IPS-18c (cell line): ENCODE measurements at regions not wholly inside any gene's neighbourhood (a gene's known extent, or its start where the extent isn't known, plus 50 kb on each side); places are given as distances from the start of the nearest gene placed in this dataset.

ENCODE experiments used
- H3K4me3 ChIP-seq: 2 replicates; pipeline ENCODE4 v1.7.0; 2013; ENCODE audit warnings: low read depth, mild to moderate bottlenecking, low read length, moderate library complexity; ENCODE audit not compliant: insufficient read depth
- H3K9me3 ChIP-seq: one replicate; pipeline ENCODE4 v1.6.1; 2013; ENCODE audit warnings: mild to moderate bottlenecking, low read length, moderate library complexity; ENCODE audit not compliant: control insufficient read depth, insufficient read depth

DNA sequence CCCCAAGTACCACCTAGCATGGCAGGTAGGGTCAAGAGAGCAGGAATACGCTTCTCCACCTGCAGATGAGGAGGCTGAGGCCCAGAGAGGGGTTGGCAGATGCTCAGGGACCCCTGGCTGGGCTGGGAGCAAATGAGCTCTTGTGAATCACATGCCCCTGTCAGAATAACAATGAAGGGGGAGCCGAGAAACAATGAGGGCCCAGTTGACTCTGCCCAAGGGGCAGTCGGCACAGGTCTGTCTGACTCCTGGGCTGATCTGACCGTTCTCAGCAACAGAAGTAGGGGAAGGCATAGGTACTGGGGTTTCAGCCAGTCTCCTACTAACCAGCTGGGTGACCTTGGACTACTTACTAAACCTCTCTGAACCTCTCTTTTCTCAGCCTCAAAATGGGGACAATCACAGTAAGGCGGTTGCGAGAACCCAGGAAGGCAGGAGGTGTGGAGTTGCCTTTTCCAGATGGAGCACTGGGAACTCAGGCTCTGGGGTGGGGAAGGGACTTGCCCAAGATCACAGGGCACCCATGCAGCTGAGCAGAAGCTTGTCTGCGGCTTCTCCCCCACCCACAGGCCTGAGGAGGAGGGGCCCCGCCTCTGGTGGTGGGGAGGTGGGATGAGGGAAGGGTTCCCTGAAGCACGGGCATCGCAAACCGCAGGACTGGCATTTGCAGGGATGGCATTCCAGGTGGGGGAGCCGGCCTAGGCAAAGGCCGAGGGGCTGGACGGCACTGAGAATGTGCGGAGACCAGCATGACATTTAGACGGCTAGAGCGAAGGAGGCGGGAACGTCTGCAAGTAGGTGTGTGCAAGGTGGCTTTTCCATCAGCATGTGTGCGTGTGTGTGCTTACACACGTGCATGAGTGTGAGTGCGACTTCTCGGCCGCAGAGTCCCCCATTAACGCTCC is 163.0 kb downstream of the MN1 start:
- Histone ChIP-seq H3K9me3 (no peaks in the 10 kb centered on the region), H3K4me3 (no peak overlapping the region)

DNA sequence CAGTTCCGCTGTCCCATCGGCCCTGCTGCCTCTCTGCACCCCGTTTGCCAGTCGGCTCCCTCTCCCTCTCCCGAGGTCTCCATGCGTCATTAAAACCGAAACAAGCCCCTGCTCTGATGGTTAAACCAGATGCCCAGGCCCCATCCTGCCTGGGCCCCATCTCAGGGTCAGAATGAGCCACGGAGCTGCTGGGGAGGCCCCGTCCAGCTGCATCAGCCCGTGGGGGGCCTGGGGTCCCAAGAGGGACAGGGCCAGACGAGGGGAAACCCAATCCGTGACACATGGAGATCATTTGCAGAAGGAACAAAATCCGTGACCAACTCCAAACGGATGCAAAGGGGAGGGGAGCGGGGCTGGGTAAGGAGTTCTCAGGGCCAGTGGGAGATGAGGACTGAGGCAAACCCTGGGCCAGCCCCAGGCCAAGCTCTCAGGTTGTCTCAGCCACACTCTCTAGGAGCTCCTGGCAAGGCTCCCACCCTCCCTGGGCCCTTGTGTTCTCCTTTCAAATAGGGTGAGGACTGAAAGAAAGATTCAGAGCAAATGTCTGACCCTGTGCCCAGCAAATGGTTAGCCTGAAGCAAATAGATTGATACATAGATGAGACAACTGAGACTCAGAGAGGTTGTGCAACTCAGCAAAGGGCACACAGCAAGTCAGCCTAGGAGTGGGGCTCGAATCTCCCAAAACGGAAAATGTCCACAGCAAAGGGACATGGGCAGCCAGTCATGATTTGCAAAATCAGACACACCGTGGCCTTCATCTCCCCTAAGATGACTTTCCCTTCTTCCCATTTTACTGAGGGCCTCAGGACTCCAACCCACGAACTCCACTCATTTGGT is 162.1 kb downstream of the MN1 start:
- Histone ChIP-seq H3K4me3 (no peak overlapping the region), H3K9me3 (no peaks in the 10 kb centered on the region)

DNA sequence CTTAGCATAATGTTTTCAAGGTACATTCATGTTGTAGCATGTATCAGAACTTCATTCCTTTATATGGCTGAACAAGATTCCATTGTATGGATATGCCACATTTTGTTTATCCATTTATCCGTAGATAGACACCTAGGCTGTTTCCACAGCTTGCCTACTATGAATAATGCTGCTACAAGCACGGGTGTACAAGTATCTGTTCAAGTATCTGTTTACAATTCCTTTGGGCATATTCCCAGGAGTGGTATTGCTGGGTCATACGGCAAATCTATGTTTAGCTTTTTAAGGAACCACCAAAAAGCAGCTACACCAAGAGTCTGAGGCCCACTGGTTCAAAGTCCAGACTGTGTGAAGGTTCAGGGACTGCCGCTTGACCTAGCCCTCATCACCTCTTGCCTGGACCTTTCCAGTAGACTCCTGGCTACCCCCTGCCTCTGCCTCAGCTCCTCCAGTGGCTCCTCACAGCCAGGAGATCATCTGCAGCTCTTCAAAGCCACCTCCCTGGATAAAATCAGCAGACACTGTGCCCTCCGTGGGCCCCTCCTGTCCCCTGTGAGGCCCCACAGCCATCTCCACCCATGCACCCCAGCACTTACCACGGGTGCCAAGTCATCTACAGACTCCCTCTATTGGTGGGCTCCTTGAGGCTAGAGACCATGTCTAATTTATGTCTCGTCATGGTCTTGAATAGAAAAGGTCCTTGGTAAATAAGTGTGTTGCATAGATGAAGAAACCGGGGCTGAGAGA is 160.3 kb downstream of the MN1 start:
- no peak overlapping the region for H3K4me3 ChIP-seq
- no peaks in the 10 kb centered on the region for H3K9me3 ChIP-seq

DNA sequence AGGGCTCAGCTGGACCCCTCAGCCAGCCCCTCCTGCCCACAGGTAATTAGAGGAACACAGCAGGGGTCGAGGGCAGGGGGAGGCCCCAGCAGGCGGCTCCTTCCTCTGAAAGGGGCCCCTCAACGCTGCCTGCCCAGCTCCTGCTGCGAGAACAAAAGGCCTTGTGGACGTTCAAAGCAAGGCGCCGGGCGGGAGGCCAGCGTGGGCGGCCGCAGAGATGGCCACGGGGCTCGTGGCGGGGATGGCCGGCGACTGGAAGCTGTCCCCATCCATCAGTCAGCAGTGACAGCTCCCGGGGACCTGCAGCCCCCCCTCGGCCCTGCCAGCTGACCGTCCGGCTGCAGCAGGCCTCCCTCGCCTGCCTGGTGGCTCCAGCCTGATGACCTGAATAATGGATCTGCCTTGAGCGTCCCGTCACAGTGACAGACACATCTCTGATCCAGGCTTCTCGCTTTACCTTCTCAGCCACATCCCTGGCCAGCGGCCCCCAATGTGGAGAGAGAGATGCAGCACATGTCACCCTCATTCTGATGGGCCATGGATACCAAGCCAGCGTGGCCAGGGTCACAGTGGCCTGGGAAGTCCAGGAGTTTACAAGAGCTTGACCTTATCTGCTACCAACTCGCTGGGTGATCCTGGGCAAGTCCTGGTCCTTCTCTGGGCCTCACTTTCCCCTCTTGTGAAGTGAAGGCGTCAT is 159.3 kb downstream of the MN1 start:
- no peak overlapping the region for H3K4me3 ChIP-seq
- H3K9me3 ChIP-seq: no peaks in the 10 kb centered on the region

DNA sequence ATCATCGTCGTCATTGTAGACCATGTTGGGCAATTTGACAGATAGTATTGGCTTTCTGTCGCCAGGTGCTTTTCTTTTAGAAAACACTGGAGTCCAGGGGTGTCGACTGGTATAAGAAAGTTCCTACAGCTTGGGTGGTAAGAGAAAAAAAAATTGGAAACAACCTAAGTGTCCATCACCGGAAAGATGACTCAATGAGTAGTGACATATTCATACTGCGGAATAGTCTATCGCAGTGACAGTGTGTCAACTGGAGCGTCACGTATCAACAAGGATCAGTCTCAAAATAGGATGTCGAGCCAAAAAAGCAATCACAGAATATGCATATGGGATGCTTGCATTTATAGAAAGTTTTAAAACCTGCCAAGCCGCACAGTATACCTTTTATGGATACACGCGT is 157.6 kb downstream of the MN1 start:
- no peak overlapping the region for H3K4me3 ChIP-seq
- no peaks in the 10 kb centered on the region for H3K9me3 ChIP-seq

DNA sequence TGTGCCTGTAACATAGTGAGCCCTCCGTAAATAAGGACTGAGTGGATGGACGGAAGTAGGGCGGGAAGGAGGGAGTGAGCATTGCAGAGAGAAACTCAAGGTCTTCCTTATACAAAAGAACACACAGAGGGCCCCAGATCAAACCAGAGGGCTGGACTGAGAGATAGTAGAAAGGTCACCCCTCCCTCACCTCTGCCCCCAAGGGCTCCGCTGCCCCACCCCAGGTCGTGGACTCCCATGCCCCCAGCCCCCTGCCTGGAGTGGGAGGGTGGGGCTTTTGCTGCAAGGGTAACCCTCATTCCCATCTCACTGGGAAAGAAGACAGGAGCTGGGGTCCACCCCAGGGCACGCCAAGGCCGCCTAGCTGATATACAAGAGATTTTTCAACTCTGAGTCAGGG is 157.0 kb downstream of the MN1 start:
- H3K4me3 ChIP-seq: no peak overlapping the region
- H3K9me3 ChIP-seq: no peaks in the 10 kb centered on the region

DNA sequence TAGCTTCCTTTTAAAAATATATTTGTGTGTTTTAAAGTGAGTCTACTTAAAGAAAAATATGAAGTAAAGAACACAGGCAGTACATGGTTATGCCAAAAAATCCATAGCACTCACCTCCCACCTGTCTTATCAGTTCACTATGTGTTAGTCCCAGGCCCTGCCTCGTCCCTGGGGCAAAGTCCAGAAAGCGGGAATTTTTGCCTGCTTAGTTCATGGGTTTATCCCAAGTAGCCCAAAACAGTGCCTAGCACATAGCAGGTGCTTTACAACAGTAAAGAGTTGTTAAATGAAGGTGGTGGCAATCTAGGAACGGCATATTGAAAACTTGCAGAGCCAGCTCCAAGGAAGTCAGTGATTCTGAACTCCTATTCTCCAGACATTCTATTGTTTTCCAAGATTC is 154.0 kb downstream of the MN1 start:
- no peaks in the 10 kb centered on the region for H3K9me3 ChIP-seq
- H3K4me3 ChIP-seq: no peak overlapping the region

DNA sequence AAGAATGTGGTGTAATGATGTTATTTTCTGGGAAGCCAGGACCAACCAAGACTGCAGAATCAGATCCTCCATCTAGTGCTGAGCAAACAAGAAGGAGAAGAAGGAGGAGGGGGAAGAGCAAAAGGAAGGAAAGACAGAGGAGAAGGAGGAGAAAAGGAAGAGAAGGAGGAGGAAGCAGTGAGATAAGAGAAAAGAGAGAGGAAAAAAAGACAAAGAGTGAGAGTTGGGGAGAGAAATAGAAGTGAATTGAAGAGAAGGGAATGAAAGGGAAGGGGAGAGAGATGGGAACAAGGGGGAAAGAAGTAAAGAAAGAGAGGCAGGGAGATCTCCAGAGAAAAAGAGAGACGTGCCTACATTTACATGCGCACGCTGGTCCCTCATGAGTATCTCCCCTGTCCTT is 153.5 kb downstream of the MN1 start:
- Histone ChIP-seq H3K9me3 (no peaks in the 10 kb centered on the region), H3K4me3 (no peak overlapping the region)

DNA sequence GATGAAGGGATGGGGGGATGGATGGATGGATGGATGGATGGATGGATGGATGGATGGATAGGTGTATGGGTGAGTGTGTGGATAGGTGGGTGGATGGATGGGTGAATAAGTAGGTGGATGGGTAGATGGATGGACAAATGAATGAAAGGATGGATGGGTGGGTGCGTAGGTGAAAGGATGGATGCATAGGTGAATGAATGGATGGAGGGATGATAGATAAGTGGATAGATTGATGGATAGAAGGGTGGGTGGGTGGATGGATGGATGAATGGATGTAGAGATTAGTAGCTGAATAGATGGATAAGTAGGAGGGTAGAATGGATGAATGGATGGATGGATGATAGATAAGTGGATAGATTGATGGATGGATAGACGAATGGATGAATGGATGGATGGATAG is 152.7 kb downstream of the MN1 start:
- H3K4me3 ChIP-seq: no peak overlapping the region
- H3K9me3 ChIP-seq: no peaks in the 10 kb centered on the region

DNA sequence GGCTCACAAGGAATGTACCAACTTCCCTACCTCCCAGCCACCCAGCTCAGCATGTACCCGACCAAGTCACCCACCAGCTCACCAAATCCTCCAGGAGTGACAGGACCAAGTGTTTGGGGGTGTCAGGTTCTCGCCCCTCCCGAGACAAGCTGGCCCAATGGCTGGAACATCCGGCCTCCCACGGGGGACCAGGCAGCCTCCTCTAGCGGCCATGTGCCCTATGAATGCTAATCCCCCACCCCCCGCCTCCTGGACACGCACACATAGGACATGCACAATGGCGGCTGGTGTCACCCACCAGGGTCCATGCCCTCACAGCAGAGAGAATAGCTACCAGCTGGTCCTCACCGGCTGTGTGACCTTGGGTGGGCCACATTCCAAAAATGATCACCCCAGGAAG is 151.0 kb downstream of the MN1 start:
- Histone ChIP-seq H3K9me3 (no peaks in the 10 kb centered on the region), H3K4me3 (no peak overlapping the region)

DNA sequence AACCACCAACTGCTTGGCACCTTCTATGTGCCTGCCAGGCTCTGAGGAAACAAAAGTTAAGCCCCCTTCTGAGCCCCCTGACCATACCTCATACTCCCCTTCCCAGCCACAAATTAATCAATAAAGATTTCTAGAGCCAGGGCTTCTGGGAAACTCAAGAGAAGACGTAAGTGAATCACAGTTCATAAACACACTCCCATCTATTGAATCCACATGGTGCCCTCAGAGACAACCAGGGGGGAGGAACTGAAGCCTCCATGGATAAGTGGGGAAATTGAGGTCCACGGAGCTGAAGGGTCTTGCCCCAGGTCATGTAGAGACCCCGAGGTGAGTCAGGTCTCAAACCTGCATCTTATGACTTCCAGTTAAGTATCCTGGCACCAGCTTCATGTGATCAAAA is 150.6 kb downstream of the MN1 start:
- no peaks in the 10 kb centered on the region for H3K9me3 ChIP-seq
- H3K4me3 ChIP-seq: no peak overlapping the region

DNA sequence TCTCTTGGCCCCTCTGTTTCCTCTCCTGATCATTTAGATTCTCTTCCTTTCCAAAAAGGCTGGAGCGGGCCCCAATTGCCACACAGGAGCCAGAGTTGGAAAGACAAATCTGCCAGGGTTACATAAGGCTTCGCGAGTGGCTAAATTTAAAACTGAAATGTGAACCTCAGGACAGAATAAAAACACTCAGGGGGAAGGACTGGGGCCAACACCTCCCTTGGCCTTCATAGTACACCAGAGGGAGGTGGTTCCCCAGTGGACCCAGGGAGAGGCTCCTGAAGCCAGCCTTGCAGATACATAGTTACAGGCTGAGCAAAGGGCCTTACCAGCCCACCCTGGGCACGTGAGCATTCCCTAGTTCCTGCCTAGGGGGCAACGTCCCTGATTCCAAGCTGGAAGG is 150.1 kb downstream of the MN1 start:
- Histone ChIP-seq H3K9me3 (no peaks in the 10 kb centered on the region), H3K4me3 (no peak overlapping the region)

DNA sequence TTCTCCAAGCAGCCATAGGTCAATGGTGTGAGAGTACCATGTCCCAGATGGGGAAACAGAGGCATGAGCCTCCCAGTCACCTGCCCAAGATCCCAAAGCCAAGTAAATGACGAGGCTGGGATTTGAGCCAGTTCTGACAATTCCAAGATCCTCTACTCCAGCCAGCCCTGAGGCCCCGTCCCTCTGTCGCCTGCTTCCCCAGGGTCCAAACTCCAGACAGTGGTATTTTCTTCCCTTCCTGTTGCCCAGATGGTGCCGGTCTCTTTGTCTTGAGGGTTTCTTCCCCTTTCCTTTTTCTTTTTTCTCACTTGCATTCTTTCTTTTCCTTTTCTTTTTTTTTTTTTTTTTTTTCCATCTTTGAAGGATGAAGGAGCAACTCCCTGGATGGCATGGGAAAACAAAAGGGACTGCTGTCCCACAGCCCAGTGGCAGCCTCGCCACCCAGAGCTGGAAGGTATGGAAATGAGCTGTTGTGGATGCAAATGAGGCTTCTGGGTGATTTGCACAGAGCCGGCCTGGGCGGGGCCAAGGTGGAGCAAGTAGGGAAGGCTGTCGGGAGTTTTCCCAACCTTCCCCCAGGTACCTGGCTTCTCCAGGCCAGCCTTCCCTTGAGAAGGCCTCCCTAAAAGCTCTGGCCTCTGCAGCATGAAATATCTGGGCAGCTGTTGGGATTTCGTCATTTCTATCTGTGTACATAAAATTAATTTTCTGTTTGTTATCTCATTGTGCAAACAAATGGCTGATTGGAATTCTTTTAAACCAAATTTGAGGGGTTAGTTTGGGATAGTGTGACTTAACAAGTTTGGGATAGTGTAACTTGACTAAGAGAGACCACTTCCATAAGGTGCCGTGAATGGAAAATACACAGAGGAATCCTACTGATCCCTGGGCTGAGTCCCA is 146.8 kb downstream of the MN1 start:
- no peak overlapping the region for H3K4me3 ChIP-seq
- H3K9me3 ChIP-seq: no peaks in the 10 kb centered on the region

DNA sequence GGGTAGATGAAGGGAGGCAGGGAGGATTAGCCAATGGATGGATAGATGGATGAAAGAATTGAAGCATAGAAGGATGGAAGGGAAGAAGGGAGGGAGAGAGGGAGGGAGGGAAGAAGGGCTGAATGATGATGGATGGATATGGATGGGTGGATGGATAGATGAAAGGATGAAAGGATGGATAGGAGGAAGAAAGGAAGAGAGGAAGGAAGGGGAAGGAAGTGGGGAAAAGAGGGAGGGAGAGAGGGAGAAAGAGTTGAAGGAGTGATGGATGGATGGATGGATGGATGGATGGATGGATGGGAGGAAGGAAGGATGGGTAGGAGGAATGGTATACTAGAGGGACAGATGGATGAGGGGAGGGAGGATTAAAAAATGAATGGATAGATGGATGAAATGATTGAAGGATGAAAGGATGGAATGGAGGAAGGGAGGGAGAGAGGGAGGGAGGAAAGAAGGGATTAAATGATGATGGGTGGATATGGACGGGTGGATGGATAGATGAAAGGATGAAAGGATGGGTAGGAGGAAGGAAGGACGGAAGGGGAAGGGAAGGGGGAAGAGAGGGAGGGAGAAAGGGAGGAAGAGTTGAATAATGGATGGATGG is 145.9 kb downstream of the MN1 start:
- Histone ChIP-seq H3K4me3 (no peak overlapping the region), H3K9me3 (no peaks in the 10 kb centered on the region)

DNA sequence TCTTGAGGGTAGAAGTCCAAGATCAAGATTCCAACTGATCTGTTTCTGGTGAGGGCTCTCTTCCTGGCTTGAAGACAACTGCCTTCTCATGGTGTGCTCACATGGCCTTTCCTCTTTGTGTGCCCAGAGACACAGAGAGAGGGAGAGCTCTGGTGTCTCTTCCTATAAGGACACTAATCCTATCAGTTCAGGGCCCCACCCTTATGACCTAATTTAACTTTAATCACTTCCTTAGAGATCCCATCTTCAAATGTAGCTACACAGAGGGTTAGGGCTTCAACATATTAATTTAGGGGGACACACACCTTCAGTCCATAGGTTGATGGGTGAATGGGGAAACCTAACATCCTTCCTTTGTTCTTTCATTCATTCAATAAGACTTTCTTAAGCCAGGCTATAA is 144.6 kb downstream of the MN1 start:
- Histone ChIP-seq H3K9me3 (no peaks in the 10 kb centered on the region), H3K4me3 (no peak overlapping the region)

DNA sequence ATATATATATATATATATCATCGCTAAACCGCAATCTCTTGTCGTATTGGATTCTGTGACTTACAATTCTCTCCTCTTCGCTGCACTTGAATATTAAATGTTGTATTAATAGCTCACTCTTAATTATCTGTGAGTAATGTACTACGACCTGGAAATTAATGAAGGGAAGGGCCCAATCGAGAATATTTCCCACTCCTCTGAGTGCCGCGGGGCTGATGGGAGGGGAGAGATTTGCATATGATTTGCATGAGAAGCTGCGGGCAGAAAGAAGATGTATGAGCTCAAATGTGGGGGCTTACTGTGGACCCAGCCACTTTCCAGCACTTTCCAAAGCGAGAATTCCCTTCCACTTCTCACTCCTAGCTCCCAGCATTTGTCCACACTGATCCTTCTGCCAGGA is 141.2 kb downstream of the MN1 start:
- Histone ChIP-seq H3K9me3 (no peaks in the 10 kb centered on the region), H3K4me3 (no peak overlapping the region)
